Pancreas (tissue), 10 donors: ENCODE measurements at regions not wholly inside any gene's neighbourhood (a gene's known extent, or its start where the extent isn't known, plus 50 kb on each side); places are given as distances from the start of the nearest gene placed in this dataset.

Experiments used
- ATAC-seq, 4 donors: fragments of 200-7000 bp; cut with Tn5 transposase; one replicate each; pipeline versions ENCODE4 v1.8.0 to v1.9.1; 2020; ENCODE audit warnings: mild to moderate bottlenecking in 4 of 4, moderate library complexity in 4 of 4
- DNase-seq, 6 donors: peaks; one replicate each; pipeline ENCODE4 v3.0.0-alpha.2; 2020
- FAIRE-seq: peaks from 2 replicates; lab custom pipeline; 2012; peaks lifted over from hg19 to GRCh38; lab: Jason Lieb, UNC
- H3K27ac ChIP-seq, 4 donors: fragments of 200-600 bp; sonication (generic); 1 replicate in 3 of 4; 2 replicates in 1 of 4; pipeline versions ENCODE4 v1.5.0 to v1.8.0; 2020
- H3K27me3 ChIP-seq, 4 donors: fragments of 200-600 bp; one replicate each; pipeline ENCODE4 v1.8.0; 2021
- H3K36me3 ChIP-seq, 3 donors: fragments of 200-600 bp; sonication (generic) in 1 of 3; one replicate each; pipeline versions ENCODE4 v1.5.0 to v1.8.0; 2020 to 2021
- H3K4me1 ChIP-seq, 3 donors: fragments of 200-600 bp; one replicate each; pipeline ENCODE4 v1.8.0; 2021
- H3K4me3 ChIP-seq, 4 donors: fragments of 200-600 bp; sonication (generic) in 2 of 4; one replicate each; pipeline versions ENCODE4 v1.5.0 to v1.8.0; 2020 to 2021
- H3K9me3 ChIP-seq, 4 donors: fragments of 200-600 bp; one replicate each; pipeline ENCODE4 v1.8.0; 2021
- CTCF ChIP-seq, 4 donors: fragments of 200-600 bp; sonication (generic) in 3 of 4; IDR thresholded peaks; one replicate each; pipeline versions ENCODE4 v1.5.0 to v1.8.0; 2021; ENCODE audit warnings: antibody characterized with exemption in 4 of 4
- WGBS, 2 donors: extraction: QIAGEN DNeasy Blood & Tissue Kit; methylation state at CpG; one replicate each; pipeline ENCODE4 v1.1.7; 2013; 5-methylcytosine and 5-hydroxymethylcytosine counted together
- intact Hi-C, 3 donors: fragments of 100-400 bp; cut with DNase I; formaldehyde crosslinking; loops; one replicate each; pipeline versions ENCODE4 v1.11.1 to v1.14.2; 2022
- donor health status: healthy with polysubstance abuse.
- donor health status: DM: no; HTN: no; CAD: no; lungs with moderate emphysema.
- donor health status: DM: no; HTN: no; CAD: no.
- donor health status: control.
- donor health status: control.
- donor health status: Bipolar disorder and iron deficiency.
- donor health status: DM: yes; HTN: yes; CAD: no.
- donor health status: DM: no; HTN: no; CAD: no.
- donor health status: DM: no; HTN: no; CAD: no.
- donor health status: DM: yes; HTN: yes; CAD: no.

GRCh38 chr3:159763602-159764489 lies 224.8 kb upstream of the IL12A start:
- DNase-seq (peak; percentile 18 to 84 (median 48)), FAIRE-seq (no peak), ATAC-seq (peak; percentile 78 to 87 (median 84))
- Histone ChIP-seq H3K27me3 (peaks cover 0 to 5% (median 0%) of the 10 kb centered on the region in 4 donors), H3K27ac (peak overlapping the region in 3 of 4 donors; percentile 4 to 73 (median 68)), H3K4me3 (peak overlapping the region; percentile 31 to 73 (median 54)), H3K9me3 (no peaks in the 10 kb centered on the region), H3K4me1 (peaks cover 0 to 6% (median 0%) of the 10 kb centered on the region in 3 donors), H3K36me3 (no peaks in the 10 kb centered on the region)
- TF ChIP-seq CTCF (IDR thresholded peaks at IDR 0.05) = no peak
- intact Hi-C loops = no loop called here
- WGBS, 2 donors = 0 to 1% methylated on average over 58 to 80 of the region's 80 CpGs

GRCh38 chr3:159764490-159765029 lies 224.1 kb upstream of the IL12A start:
- peak overlapping the region; percentile 31 to 73 (median 54) for H3K4me3 ChIP-seq
- H3K27me3 ChIP-seq = peaks cover 0 to 5% (median 0%) of the 10 kb centered on the region in 4 donors
- no peak for TF ChIP-seq CTCF (IDR thresholded peaks at IDR 0.05)
- no peaks in the 10 kb centered on the region for H3K9me3 ChIP-seq
- peaks cover 0 to 6% (median 0%) of the 10 kb centered on the region in 3 donors for H3K4me1 ChIP-seq
- ATAC-seq (no peak), DNase-seq (peak in 4 of 6 donors; percentile 26 to 72 (median 47)), FAIRE-seq (no peak)
- peak overlapping the region in 3 of 4 donors; percentile 4 to 73 (median 68) for H3K27ac ChIP-seq
- WGBS, 2 donors = 1 to 2% methylated on average over 34 to 51 of the region's 51 CpGs
- H3K36me3 ChIP-seq = no peaks in the 10 kb centered on the region
- intact Hi-C loops = no loop called here

DNA sequence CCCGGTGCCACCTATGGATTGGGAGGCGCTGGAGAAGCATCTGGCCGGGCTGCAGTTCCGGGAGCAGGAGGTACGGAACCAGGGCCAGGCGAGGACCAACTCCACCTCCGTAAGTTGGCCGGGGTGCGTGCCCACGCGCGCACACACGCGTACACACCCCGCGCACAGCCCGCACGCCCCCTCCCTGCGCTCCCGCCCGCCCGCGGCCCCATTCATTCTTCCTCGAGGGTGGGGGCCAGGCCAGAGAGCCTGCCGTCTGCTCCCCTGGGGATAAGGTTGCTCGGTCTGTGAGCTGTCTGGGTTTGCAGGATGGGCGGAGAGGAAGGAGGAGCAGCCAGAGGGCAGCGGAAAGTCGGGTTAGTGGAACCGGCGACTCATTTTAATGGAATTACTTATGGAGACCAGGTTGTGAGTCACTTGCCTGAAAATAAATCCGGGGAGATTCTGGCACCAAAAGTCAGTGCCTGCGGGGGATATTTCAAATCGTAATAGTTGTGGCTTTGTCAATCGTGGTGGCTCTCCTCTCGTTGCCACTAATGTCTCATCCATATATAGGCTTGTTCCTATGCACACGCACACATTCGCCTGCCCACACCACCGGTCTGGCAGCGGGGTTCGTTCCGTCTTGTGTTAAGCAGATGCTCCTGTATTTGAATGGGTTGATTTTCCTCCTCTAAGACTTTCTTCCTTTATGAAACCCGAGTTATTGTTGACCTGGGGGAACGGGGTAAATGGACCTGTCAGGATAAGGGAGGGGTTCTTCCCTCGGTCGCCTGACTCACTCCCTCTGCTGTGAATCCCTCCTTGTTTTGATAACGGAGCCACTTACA lies 223.4 kb upstream of the IL12A start:
- Histone ChIP-seq H3K4me3 (peak overlapping the region; percentile 31 to 73 (median 54)), H3K27me3 (peaks cover 0 to 5% (median 0%) of the 10 kb centered on the region in 4 donors), H3K36me3 (no peaks in the 10 kb centered on the region), H3K9me3 (no peaks in the 10 kb centered on the region), H3K27ac (peak overlapping the region in 2 of 4 donors; percentile 68 to 73), H3K4me1 (peaks cover 0 to 6% (median 0%) of the 10 kb centered on the region in 3 donors)
- peak; percentile 24 to 58 (median 48) for ATAC-seq
- intact Hi-C loops = no loop called here
- DNase-seq = peak; percentile 27 to 66 (median 44)
- 1 to 2% methylated on average over 39 to 47 of the region's 47 CpGs for WGBS, 2 donors
- TF ChIP-seq CTCF (IDR thresholded peaks at IDR 0.05) = no peak
- FAIRE-seq = no peak

DNA sequence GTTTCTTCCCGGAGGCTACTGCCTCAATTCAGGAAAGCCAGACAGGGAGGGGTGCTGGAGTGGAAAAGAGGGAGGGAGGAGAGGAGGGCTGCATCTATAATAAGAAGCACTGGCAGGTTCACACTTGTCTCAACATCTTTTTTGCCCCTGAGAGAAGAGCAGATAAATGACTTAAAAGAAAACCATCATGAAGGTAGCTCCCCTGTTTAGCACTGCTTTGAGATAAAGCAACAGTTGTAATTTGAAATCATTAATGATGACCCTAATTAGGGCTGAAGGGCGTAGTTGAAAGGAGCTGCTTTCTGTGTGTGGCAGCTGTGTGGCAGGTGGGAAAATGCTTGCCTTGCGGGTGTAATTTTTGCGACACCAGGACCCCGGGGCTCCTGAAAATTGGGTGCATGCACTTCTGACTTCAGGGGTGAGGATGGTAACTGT lies 222.8 kb upstream of the IL12A start:
- WGBS, 2 donors = 56 to 61% methylated on average over 5 of the region's 5 CpGs
- Histone ChIP-seq H3K4me3 (peak overlapping the region in 1 of 4 donors; percentile 73), H3K27me3 (peaks cover 0 to 5% (median 0%) of the 10 kb centered on the region in 4 donors), H3K27ac (peak overlapping the region in 2 of 4 donors; percentile 30 to 37), H3K4me1 (peaks cover 0 to 6% (median 0%) of the 10 kb centered on the region in 3 donors), H3K9me3 (no peaks in the 10 kb centered on the region), H3K36me3 (no peaks in the 10 kb centered on the region)
- ATAC-seq (no peak), DNase-seq (no peak), FAIRE-seq (no peak)
- no peak for TF ChIP-seq CTCF (IDR thresholded peaks at IDR 0.05)
- intact Hi-C loops = no loop called here
